ENCODE measurements at regions not wholly inside any gene's neighbourhood (a gene's known extent, or its start where the extent isn't known, plus 50 kb on each side); places are given as distances from the start of the nearest gene placed in this dataset.
"Not testable (repeated sequence)": the region's sequence is repeated elsewhere in the genome, so short reads cannot be mapped to it uniquely, and the experiment has no call there.

DNA sequence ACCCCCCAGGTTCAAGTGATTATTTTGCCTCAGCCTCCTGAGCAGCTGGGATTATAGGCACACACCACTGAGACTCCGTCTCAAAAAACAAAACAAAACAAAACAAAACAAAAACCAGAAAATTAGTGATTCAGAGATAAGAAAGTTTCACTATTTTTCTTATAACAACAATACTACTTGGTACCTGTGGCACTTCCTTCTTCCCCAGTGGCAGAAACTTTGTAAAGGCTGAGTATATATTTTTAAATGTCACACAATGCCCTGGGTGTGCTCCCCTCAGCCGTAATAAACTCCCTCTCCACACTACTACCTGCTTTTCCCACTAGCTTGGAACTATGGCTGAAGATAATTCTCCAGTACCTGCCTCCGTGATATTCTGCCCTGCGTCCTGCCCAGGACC, 177.7 kb upstream of the TTC14 start:
- not testable (repeated sequence) for DNase-seq

DNA sequence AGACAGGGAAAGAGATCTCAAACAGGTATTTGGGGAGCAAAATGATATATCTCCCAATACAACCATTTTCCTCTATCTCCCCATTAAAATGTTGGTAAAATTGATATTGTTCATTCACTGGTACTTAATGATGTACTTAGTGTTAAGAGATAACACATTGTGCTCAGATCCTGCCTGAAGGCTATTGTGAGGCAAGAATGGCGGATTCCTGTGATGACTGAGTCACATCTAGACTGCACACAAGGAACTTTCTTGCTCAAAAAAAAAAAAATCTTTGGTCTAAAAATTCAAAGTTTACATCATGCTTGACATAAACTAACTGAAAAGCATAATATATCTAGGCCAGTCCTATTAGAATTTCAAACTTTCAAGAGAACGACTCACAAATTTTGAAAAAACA, 171.1 kb upstream of the TTC14 start:
- no peak for DNase-seq

DNA sequence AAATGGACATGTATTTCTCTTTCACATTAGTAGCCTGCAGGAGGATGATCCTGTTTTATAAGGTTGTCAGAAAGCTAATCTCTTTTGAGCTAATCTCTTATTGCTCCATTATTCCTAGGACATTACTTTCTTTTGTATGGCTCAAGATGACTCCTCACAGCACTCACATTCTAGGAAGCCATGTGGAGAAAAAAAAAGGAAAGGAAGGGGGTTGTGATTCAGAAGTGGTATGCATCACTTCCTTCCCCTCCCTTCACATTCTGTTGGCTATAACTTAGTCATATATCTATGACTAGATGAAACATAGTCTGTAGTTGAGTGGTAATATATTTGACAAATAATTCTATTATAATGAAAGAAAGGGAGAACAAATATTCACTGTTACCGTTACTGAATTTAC, 168.8 kb upstream of the TTC14 start:
- no peak for DNase-seq

DNA sequence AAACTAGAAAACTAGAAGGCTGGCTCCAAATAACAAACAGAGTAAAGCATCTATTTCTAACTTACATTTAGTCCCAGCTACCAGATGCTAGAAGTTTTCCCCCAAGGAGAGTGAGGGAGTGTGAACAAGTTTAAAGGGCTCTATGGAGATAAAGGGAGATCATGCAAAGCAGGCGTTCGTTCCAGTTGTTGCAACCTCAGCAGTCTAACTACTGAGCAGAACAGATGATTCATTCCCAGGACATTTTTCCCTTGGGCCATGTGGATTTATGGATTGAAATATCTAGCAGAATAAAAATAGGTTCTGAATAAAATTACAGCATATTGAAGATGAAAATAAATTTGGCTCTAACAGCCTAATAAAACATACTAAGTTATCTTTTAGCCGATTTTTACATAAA, 154.8 kb upstream of the TTC14 start:
- no peak for DNase-seq

DNA sequence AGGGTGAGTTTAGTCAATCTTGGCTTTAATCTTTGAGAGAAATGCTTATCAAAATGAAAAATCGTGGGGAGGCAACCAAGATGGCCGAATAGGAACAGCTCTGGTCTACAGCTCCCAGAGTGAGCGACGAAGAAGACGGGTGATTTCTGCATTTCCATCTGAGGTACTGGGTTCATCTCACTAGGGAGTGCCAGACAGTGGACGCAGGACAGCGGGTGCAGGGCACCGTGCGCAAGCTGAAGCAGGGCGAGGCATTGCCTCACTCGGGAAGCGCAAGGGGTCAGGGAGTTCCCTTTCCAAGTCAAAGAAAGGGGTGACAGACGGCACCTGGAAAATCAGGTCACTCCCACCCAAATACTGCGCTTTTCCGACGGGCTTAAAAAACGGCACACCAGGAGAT, 153.6 kb upstream of the TTC14 start:
- DNase-seq = not testable (repeated sequence)

DNA sequence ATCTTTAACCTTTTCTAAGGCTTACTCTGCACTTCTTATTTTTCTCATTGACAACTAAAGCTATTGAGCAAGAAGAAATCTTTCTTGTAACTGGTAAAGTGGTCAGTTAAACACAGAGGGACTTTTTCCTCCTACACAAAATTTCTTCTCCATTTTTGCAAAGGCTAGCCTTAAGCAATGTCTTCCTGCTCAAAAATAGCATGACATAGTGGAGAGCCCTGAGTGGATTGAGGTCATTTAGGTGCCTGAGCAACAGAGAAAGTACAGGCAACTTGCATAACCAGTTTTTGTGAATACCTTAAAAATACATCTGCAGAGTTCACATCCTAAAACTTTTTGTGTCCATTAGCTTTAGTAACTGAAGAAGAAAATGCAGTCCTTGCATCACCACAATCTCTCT, 144.7 kb upstream of the TTC14 start:
- no peak for DNase-seq

DNA sequence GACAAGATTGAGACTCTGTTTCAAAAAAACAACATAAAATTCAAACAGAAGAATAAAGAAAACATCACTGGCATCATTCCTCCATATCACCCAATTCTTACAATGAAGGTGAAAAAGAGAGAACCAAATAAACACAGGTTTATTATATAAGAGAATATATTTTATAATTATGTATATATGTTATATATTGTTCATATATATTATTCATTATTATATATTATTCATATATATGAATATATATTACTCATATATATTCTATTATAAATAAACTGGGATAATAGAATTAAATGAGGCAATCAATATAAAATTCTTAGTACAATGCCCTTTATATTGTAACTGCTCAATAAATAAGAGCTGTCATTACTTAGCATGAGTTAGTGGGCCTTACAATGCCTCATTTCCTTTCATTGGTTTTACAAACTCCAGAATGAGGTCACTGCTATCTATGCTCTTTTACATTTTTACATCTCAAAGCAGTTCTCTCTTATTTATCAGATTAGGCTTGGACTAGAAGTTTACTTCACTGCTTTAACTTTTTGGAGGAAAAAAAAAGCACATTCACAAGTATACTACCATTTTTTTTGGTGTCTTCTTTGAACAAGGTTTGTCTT, 135.5 kb upstream of the TTC14 start:
- no peak for DNase-seq

DNA sequence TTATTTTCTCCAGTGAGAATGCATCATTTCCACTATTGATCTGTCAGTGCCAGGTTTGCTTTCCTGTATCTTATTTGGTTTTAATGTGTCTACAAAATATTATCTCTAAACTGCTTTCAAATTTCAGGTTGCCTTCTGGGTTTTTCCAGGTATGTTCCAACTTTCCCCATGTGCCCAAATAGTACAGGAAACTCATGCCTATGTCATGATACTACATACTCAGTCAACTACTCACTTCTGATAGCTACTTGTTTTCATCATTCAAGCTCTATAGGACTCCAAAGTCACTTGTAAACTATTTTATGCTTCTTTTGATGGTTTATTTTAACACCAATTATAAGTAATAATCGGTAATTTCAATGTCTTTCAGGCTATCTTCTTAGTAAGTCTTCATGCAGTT, 134.8 kb upstream of the TTC14 start:
- DNase-seq = no peak

DNA sequence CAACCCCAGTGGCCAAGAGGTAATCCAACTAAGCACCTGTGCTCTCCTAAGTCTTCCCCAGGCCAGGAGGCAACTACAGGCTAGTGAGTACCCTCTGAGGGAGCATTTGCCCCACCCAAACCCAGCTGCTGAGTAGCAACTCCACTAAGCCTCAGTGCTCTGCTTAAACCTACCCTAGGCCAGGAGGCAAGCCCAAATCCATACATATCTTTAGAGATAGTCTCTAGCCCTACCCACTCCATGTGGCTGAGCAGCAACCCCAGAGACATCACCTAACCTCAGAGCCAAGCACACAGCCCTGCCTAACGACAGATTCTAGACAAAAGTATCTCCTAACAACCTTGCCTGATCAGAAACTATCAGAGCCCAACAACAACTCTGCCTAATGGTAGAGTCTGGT, 132.8 kb upstream of the TTC14 start:
- no peak for DNase-seq

DNA sequence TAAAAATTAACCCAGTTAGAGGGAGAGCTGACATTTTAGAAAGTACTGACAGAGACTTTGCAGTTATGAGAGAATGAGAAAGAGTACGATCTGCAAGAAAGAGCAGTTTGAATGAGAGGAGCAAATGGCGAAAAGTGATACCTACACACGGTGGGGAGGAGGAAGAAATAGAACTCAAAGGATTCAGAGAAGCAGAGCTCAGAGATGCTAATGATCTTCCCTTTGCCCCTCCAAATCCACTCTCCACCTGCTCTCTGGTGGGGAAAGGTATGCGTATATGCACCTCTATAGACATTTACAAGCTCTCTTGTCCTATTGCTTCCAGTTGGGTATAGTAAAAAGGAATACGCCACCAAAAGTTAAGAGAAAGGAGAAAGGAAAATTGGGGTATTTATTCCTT, 123.3 kb upstream of the TTC14 start:
- no peak for DNase-seq

DNA sequence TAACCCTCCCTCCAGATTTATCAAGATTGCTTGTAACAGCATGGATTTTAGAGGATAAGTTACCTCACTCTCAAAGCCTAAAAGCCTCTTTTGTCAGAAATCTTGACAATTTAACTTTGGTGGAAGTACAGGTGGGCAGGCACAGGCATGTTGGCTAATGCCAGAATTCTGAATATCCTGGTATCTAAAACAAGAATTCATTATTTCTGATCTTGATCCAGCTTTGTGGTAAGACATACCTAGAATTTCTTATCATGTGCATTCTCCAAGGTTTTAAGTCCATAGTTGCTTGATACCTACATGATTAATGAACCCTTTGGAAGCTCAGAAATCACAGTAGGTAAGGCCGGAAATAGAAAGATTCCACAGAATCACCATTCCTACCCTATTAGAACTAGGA, 109.9 kb upstream of the TTC14 start:
- DNase-seq = no peak

DNA sequence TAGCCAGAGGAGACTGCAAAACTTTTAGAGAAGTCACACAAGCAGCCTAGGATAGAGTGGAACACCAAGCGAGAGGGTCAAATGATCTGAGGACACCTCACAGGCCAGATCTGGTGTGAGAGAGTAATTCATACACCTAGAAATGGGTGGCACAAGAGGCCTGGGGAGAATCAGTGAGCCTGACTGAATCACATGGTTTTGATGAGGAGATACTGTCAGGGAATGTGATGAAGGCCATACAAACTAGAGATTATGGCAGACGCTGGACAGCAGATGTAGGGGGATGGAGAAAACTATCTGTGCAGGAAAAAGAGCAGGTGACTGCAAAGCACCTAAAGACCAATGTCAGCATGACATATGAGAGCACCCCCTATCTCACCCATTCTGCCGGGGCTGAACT, 105.0 kb upstream of the TTC14 start:
- no peak for DNase-seq

DNA sequence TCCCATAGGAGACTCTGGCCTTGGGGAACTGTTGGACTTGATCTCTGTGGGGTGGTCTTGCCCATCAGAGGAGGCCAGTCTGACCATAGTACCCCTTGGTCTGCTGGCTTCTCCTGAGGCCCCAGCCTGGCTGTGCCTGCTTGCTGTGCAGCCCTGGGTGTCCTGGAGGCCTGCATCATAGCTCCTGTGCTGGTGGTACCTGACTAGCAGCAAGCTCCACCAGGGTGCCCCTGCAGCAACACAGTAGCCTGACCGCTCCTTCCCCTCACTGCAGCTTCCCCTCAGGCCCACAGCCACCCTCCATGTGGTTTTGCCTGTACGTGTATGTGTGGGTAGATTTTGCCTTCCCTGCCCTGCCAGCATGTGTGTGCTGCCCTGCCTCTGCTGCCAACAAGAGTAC, 85.6 kb upstream of the TTC14 start:
- DNase-seq = no peak

DNA sequence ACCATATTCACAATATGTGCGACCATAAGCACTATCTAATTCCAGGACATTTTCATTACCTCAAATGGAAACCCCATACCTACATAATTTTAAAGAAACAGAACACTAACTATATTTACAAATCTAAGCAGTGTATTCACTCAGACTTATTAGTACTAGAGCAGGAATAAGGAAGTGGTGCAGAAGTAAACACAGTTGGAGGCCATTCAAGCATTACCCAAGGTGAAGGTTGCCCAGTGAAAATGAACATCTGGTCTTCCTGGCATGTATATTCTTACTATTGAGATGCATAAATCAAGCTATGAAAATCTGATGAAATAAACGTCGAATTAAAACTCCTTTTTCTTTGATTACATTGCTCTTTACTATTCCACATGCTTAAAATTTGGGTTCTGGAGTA, 78.9 kb upstream of the TTC14 start:
- no peak for DNase-seq

DNA sequence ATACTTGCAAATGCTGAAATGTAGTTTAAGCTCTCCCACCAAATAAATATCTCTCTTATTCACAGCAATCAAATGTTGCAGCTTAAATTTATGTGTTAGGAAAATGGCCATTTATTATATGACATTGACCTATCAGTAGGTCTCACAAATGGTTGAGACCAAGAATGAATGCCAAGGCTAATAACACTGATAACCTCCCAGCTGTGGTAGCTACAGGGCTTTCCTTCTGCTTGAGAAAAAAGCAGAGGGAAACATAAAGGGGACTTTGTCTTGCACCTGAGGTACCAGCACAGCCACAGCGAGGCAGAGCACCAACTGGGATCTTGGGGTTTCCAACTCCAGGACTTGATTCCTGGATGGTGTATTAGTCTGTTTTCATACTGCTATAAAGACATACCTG, 73.1 kb upstream of the TTC14 start:
- DNase-seq = no peak

DNA sequence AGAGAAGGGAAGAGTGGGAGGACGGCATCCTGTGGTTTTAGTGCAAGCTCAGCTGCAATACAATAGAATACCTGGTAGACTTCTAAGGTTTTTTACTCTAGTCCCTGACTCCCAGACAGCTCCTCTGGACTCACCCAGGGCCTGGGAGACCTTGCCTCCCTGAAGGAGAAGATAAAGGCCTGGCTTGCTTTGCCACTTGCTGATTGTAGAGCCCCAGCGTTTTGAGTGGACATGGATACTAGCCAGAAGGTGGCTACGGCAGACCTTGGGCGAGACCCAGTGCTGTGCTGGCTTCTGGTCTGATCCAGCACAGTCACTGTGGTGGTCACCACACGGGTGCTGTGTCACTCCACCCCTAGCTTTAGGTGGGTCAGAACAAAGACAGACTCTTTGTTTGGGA, 72.2 kb upstream of the TTC14 start:
- no peak for DNase-seq

DNA sequence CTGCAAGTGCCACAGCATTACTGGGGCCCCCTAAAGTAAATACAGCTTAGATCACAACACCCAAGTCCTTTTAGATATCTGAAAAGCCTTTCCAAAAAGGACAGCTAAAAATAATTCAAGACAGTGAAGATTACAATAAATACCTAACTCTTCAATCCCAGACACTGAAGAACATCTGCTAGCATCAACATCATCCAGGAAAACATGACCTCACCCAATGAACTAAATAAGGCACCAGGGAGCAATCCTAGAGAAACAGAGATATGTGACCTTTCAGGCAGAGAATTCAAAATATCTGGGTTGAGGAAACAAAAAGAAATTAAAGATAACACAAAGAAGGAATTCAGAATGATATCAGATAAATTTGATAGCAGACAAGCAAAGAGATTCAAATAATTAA, 71.7 kb upstream of the TTC14 start:
- no peak for DNase-seq

DNA sequence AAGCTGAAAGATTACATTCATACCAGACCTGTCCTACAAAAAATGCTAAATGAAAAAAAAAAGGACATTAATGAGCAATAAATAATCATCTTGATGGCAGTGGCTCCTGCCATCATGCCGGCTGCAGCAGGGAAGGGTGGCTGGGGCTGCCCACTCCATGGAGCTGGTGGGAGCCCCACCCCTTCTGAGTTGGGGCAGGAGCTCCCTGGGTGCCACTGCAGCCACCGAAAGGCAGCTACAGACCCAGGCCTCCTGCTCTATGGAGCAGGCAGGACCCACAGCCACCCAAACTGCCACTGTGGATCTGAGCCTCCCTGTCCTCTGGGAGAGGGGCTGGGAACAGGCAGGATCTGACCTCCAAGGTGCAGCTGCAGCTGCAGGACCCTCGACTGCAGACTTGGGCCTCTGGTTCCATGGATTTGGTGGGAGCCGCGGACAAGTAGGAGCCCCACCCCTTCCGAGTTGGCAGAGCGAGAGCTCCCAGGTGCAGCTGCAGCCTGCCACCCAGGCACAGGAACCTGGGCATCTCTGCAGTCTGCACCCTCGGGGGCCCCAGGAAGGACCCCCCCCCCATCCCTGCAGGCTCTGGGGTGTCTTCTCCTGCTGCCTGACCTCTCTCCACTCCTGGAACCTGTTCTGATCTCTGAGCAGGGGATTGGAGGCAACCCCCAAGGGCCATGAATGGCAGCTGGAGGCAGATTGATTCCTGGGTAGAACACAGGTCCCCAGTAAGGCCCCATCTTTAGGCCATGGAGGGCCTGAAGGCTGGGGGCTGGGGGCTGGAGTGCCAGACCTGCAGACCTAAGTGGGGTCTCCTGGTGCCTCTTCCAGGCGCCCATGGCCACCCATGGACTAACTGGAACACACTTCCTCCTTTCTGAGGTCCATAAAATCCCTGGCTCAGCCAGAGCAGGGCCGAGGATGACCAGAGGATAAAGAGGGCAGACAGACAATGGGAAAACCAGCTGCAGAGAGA, 70.4 kb upstream of the TTC14 start:
- no peak for DNase-seq

DNA sequence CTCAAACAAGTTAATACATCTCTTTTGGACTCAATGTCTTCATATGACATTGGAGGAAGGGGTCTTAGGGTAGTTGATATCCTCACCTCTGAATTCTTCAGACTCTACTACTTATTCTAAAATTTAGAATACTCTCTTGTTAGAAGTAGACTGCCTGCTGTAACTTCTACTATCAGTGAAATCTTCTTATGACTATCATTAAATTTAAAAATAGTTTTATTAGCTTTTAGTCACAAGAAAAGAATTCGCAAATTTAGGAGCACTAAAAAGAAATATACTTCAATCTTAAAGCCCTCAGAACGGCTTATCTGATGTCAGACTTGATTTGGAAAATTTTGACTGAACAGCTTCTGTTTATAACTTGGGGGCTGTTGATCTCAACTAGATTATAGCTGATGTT, 67.1 kb upstream of the TTC14 start:
- DNase-seq = no peak

DNA sequence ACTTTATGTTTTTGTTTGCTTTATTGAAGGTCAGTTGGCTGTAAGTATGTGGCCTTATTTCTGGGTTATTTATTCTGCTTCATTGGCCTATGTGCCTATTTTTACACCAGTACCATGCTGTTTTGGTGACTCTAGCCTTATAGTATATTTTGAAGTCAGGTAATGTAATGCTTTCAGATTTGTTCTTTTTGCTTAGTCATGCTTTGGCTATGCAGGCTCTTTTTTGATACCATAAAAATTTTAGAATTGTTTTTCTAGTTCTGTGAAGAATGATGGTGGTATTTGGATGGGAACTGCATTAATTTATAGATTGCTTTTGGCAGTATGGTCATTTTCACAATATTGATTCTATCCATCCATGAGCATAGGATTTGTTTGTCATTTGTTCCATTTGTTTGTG, 63.5 kb upstream of the TTC14 start:
- no peak for DNase-seq

DNA sequence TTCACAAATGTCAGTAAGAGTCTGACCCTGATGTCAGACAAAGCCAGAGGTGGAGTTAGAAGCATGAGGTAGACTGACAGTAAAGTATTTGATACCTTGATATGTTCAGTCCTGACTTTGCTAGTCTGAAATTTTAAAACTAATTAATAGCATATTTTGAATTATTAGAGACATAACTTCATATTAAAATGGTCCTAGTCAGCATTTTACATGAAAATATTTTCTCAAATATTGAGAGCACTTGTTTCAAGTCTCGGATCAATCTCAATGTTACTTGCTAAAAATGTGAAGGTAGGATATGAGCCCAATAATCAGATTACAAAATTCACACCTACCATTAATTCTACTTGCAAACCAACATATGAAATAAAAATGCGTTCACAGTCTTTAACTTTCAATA, 58.1 kb upstream of the TTC14 start:
- no peak for DNase-seq

DNA sequence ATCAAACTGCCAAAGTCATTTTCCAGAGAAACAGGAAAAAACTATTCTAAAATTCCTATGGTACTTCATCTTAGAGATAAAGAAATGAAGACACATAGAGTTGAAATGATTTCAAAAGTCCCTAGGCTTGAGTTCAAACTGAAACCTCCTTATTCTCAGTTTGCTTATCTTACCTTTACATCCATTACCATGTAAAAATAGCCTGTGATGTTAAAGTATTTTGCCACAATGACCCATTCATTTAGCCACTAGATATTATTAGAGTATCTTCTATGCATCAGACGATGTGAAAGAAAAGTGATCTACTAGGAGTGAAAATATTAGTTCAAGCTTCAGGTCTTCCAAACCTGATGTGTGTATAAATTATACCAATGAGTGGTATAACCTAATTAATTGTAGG, 55.1 kb upstream of the TTC14 start:
- no peak for DNase-seq

DNA sequence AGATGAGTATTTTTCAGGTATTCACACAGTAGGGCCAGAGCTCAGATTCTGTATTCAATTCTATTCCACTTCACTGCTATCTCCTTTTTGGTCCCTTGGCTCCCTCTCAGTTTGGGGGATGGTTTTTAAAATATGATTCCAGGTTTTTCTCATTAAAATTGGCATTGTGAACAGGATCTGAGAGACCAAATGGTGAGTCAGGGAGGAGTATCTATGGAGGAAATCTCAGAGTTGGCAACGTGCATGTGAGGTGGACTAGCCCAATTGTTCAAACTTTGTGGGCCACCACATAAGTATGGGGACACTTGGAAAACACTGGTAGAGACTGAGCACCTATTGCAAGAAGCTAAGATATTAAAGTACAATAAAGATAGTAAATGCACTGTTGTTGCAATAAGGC, 53.9 kb upstream of the TTC14 start:
- no peak for DNase-seq
